Fibroblast of skin of scalp (primary cell): ENCODE measurements at regions not wholly inside any gene's neighbourhood (a gene's known extent, or its start where the extent isn't known, plus 50 kb on each side); places are given as distances from the start of the nearest gene placed in this dataset.
A peak's percentile ranks its signal among the peaks of the same experiment; 100 is the strongest.

Experiments used
- DNase-seq: peaks from one replicate; pipeline ENCODE4 v3.0.0-alpha.2; 2013

GRCh38 chr10:85231534-85232270, 903.3 kb downstream of the CCSER2 start:
- no peak for DNase-seq

GRCh38 chr10:85235258-85235657, 906.9 kb downstream of the CCSER2 start:
- DNase-seq = no peak

- DNase-seq = no peak
Measured at GRCh38 chr10:85238676-85239075, 910.3 kb downstream of the CCSER2 start.

GRCh38 chr10:85250304-85250703, 921.9 kb downstream of the CCSER2 start:
- DNase-seq = no peak

DNA sequence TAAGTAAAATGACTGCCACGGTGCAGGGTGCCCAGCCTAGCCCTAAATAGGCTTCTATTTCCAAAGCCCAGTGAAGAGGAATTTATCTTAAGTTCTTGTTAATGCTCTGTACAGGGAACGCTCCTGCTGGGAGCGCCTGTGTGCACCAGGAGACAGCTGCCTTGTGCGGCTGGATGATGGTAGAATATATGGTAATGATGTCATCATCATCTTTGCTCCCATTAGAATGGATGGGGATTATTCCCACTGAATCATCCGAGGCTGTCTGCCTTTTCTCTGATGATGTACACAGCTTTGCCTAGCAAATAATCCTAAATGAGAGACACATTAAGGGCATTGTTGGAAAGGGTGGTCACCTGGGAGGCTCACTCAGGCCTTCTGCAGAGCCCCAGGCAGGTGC, 928.1 kb downstream of the CCSER2 start:
- no peak for DNase-seq

- DNase-seq = no peak
Measured at GRCh38 chr10:85259908-85260307, 931.5 kb downstream of the CCSER2 start.

- DNase-seq = no peak
Measured at GRCh38 chr10:85262992-85263391, 934.6 kb downstream of the CCSER2 start.

- no peak for DNase-seq
Measured at GRCh38 chr10:85265121-85265520, 936.7 kb downstream of the CCSER2 start.

GRCh38 chr10:85266808-85267207, 938.4 kb downstream of the CCSER2 start:
- no peak for DNase-seq

DNA sequence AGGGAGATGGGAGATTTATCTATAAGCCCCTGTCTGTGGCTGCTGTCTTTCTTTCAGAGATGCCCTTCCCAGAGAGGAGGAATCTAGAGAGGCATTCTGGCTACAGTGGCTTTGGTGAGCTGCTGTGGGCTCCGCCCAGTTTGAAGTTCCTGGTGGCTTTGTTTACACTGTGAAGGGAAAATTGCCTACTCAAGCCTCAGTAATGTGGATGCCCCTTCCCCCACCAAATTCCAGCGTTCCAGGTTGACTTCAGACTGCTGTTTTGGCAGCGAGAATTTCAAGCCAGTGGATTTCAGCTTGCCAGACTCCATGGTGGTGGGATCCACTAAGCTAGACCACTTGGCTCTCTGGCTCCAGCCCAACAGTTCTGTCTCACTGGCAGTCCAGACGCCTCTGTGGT, 951.6 kb downstream of the CCSER2 start:
- DNase-seq = no peak

DNA sequence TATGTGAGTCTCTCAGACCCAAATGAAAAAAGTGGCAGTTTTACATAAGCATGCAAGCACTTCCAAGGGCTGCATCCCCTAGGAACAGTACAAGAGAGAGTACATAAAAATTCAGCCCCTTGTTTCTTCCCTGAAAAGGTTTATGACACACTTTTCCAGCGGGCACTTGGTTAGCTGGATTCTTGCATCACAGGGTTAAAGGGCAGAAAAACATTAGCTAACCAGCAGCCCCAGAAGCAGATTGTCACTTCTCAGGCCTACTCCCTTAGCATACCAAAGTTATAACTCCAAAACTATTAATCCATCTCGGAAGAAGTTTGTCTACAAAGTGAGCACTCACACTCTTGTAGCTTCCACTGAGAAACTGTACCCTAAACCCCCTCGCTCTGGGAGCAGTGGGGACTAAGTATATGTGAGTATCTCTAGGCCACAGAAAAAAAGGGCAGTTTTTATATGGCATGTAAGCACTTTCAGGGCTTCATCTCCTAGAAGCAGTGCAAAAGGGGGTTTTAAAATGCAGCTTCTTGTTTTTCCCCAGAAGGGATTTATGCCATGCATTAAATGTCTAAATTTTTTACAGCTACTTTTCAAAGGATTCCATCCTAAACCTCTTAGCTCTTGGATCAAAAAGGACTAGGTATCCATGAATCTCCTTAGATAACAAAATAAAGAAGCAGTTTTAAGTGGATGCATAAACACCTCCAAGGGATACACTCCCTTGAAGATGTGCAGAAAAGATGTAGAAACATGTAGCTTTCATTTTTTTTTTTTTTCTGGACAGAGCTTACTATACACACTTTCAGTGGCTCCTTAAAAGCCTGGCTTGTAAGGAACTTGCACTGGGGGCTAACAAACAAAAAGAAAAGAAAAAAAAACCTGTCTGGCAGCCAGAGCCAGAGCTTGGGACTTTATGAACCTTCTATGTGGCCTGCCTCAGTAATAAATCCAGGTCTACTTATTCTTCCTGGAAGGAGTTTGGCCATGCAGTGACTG, 956.7 kb downstream of the CCSER2 start:
- no peak for DNase-seq

- DNase-seq = no peak
Measured at GRCh38 chr10:85293483-85293882, 965.1 kb downstream of the CCSER2 start.

- no peak for DNase-seq
Measured at GRCh38 chr10:85311613-85312337, 983.4 kb downstream of the CCSER2 start.

GRCh38 chr10:85315657-85316056, 987.3 kb downstream of the CCSER2 start:
- DNase-seq = no peak

DNA sequence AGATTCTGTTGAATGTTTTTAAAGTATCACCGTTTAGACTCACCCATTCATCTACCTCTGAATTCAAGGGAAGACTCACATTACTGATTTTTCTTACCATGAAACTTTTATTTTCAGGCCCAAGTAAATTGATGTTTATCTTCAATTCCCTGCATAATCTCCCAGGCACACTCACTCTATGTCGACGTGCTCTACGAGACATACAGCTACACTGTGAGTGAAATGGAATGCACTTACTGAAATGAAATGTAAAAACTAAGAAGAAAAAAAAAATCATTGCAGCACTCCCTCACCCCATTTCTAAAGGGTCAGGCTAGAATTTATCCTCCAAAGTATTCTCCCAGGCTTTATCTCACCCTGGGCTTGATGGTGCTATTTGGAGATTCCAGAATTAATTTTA, 987.9 kb downstream of the CCSER2 start:
- DNase-seq = no peak

GRCh38 chr10:85317827-85318226, 989.4 kb downstream of the CCSER2 start:
- no peak for DNase-seq

GRCh38 chr10:85318809-85319807, 990.7 kb downstream of the CCSER2 start:
- peak; percentile 8 for DNase-seq

DNA sequence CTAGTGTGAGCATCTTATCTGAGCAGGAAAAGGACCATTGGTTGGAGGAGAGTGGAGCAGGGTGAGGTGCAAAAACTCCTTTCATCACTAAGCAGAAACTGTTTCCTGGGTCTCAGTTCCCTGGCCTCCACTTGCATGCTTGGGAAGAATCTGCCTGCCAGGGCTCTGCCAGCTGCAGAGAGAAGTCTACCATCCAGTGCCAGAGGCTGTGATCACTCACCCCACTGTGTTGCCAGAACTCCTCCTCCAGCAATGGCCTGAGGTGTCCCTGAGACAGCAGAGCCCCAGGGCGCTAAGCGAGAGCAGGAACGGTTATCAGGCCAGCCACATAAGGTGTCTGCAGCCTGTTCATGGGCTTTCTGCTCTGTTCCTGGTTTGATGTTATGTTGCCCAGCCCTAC, 991.4 kb downstream of the CCSER2 start:
- DNase-seq = no peak

- no peak for DNase-seq
Measured at GRCh38 chr10:85333594-85333993, 1005.2 kb downstream of the CCSER2 start.

DNA sequence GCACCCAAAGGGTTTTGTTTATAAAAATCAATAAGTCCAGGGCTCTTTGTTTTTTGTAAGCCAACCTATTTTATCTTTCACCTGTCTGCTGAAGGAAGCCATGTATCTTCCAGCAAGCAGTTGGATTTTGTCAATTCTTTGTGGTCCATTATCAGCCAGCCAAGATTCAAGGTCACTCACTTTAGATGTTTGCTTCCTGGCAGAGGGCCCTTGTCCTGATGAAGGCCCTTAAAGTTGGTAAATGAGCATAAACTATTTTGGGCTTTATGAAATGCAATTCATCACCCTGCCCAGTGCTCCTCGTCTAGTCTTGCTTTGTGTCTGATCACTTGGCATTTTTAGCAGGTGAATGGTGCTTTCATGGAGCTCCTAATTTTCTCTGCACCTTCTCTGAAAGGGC, 1004.2 kb downstream of the GRID1 start:
- no peak for DNase-seq

GRCh38 chr10:85377029-85377806, 989.4 kb downstream of the GRID1 start:
- no peak for DNase-seq
